ENCODE measurements at regions not wholly inside any gene's neighbourhood (a gene's known extent, or its start where the extent isn't known, plus 50 kb on each side); places are given as distances from the start of the nearest gene placed in this dataset.
"Not testable (repeated sequence)": the region's sequence is repeated elsewhere in the genome, so short reads cannot be mapped to it uniquely, and the experiment has no call there.

GRCh38 chr1:229004066-229004833 lies 266.7 kb upstream of the RAB4A start:
- DNase-seq (ENCODE audit: low read depth in 2 of 2, low spot score in 1 of 2), result no peak

- DNase-seq (ENCODE audit: low read depth in 2 of 2, low spot score in 1 of 2), result no peak
Measured at GRCh38 chr1:229005097-229005496, 265.8 kb upstream of the RAB4A start.

GRCh38 chr1:229005556-229005955 lies 265.4 kb upstream of the RAB4A start:
- DNase-seq (ENCODE audit: low read depth in 2 of 2, low spot score in 1 of 2), result no peak

GRCh38 chr1:229006121-229006870 lies 264.6 kb upstream of the RAB4A start:
- DNase-seq (ENCODE audit: low read depth in 2 of 2, low spot score in 1 of 2), result no peak

- DNase-seq (ENCODE audit: low read depth in 2 of 2, low spot score in 1 of 2), result no peak
Measured at GRCh38 chr1:229007167-229007566, 263.7 kb upstream of the RAB4A start.

- DNase-seq (ENCODE audit: low read depth in 2 of 2, low spot score in 1 of 2), result no peak
Measured at GRCh38 chr1:229007701-229008100, 263.2 kb upstream of the RAB4A start.

GRCh38 chr1:229008347-229008746 lies 262.6 kb upstream of the RAB4A start:
- DNase-seq (ENCODE audit: low read depth in 2 of 2, low spot score in 1 of 2), result not testable (repeated sequence)

- DNase-seq (ENCODE audit: low read depth in 2 of 2, low spot score in 1 of 2), result no peak
Measured at GRCh38 chr1:229011022-229011421, 259.9 kb upstream of the RAB4A start.

GRCh38 chr1:229012823-229013222 lies 258.1 kb upstream of the RAB4A start:
- DNase-seq (ENCODE audit: low read depth in 2 of 2, low spot score in 1 of 2), result no peak

- no peak for DNase-seq (ENCODE audit: low read depth in 2 of 2, low spot score in 1 of 2)
Measured at GRCh38 chr1:229013981-229014380, 256.9 kb upstream of the RAB4A start.

GRCh38 chr1:229015806-229016205 lies 255.1 kb upstream of the RAB4A start:
- no peak for DNase-seq (ENCODE audit: low read depth in 2 of 2, low spot score in 1 of 2)

- DNase-seq (ENCODE audit: low read depth in 2 of 2, low spot score in 1 of 2), result no peak
Measured at GRCh38 chr1:229017091-229017490, 253.8 kb upstream of the RAB4A start.

GRCh38 chr1:229018674-229019295 lies 252.1 kb upstream of the RAB4A start:
- DNase-seq (ENCODE audit: low read depth in 2 of 2, low spot score in 1 of 2), result no peak

GRCh38 chr1:229019663-229020271 lies 251.1 kb upstream of the RAB4A start:
- DNase-seq (ENCODE audit: low read depth in 2 of 2, low spot score in 1 of 2), result no peak

GRCh38 chr1:229021034-229021433 lies 249.9 kb upstream of the RAB4A start:
- DNase-seq (ENCODE audit: low read depth in 2 of 2, low spot score in 1 of 2), result not testable (repeated sequence)

GRCh38 chr1:229022595-229023333 lies 248.1 kb upstream of the RAB4A start:
- DNase-seq (ENCODE audit: low read depth in 2 of 2, low spot score in 1 of 2), result no peak

- DNase-seq (ENCODE audit: low read depth in 2 of 2, low spot score in 1 of 2), result no peak
Measured at GRCh38 chr1:229023651-229024300, 247.1 kb upstream of the RAB4A start.

- DNase-seq (ENCODE audit: low read depth in 2 of 2, low spot score in 1 of 2), result no peak
Measured at GRCh38 chr1:229024528-229025130, 246.3 kb upstream of the RAB4A start.

- no peak for DNase-seq (ENCODE audit: low read depth in 2 of 2, low spot score in 1 of 2)
Measured at GRCh38 chr1:229025576-229025975, 245.3 kb upstream of the RAB4A start.

GRCh38 chr1:229027158-229027557 lies 243.8 kb upstream of the RAB4A start:
- DNase-seq (ENCODE audit: low read depth in 2 of 2, low spot score in 1 of 2), result no peak

Measured in stimulated activated CD8-positive, alpha-beta memory T cell treated with anti-CD3 and anti-CD28 coated beads, Interleukin-4, amount 100 ng/mL, for 4 hours (primary cell).